ENCODE measurements at regions not wholly inside any gene's neighbourhood (a gene's known extent, or its start where the extent isn't known, plus 50 kb on each side); places are given as distances from the start of the nearest gene placed in this dataset.

- Histone ChIP-seq H3K4me1 (ENCODE audit: insufficient read depth, low read length) (no peaks in the 10 kb centered on the region), H3K27ac (ENCODE audit: low read depth, low read length) (no peak overlapping the region), H3K27me3 (ENCODE audit: control insufficient read depth in 1 of 2, insufficient read depth in 2 of 2, low read length in 2 of 2) (no peaks in the 10 kb centered on the region), H3K9me3 (ENCODE audit: low read length) (no peaks in the 10 kb centered on the region), H3K36me3 (ENCODE audit: insufficient read depth, low read length) (no peaks in the 10 kb centered on the region), H3K9ac (ENCODE audit: low read length) (no peak overlapping the region), H3K4me3 (ENCODE audit: low read depth in 1 of 2, low read length in 2 of 2) (no peak overlapping the region)
Measured at GRCh38 chr11:37951996-37952395, 1354.0 kb upstream of the RAG2 start.

- no peaks in the 10 kb centered on the region for H3K36me3 ChIP-seq (ENCODE audit: insufficient read depth, low read length)
- no peaks in the 10 kb centered on the region for H3K9me3 ChIP-seq (ENCODE audit: low read length)
- H3K4me1 ChIP-seq (ENCODE audit: insufficient read depth, low read length) = no peaks in the 10 kb centered on the region
- H3K27ac ChIP-seq (ENCODE audit: low read depth, low read length) = no peak overlapping the region
- H3K27me3 ChIP-seq (ENCODE audit: control insufficient read depth in 1 of 2, insufficient read depth in 2 of 2, low read length in 2 of 2) = no peaks in the 10 kb centered on the region
- no peak overlapping the region for H3K9ac ChIP-seq (ENCODE audit: low read length)
- no peak overlapping the region for H3K4me3 ChIP-seq (ENCODE audit: low read depth in 1 of 2, low read length in 2 of 2)
Measured at GRCh38 chr11:37948258-37948657, 1350.2 kb upstream of the RAG2 start.

GRCh38 chr11:37947821-37948220 is 1349.8 kb upstream of the RAG2 start:
- Histone ChIP-seq H3K9me3 (ENCODE audit: low read length) (no peaks in the 10 kb centered on the region), H3K9ac (ENCODE audit: low read length) (no peak overlapping the region), H3K27ac (ENCODE audit: low read depth, low read length) (no peak overlapping the region), H3K4me1 (ENCODE audit: insufficient read depth, low read length) (no peaks in the 10 kb centered on the region), H3K27me3 (ENCODE audit: control insufficient read depth in 1 of 2, insufficient read depth in 2 of 2, low read length in 2 of 2) (no peaks in the 10 kb centered on the region), H3K4me3 (ENCODE audit: low read depth in 1 of 2, low read length in 2 of 2) (no peak overlapping the region), H3K36me3 (ENCODE audit: insufficient read depth, low read length) (no peaks in the 10 kb centered on the region)

GRCh38 chr11:37946155-37946766 is 1348.2 kb upstream of the RAG2 start:
- Histone ChIP-seq H3K27ac (ENCODE audit: low read depth, low read length) (no peak overlapping the region), H3K27me3 (ENCODE audit: control insufficient read depth in 1 of 2, insufficient read depth in 2 of 2, low read length in 2 of 2) (no peaks in the 10 kb centered on the region), H3K9me3 (ENCODE audit: low read length) (no peaks in the 10 kb centered on the region), H3K4me3 (ENCODE audit: low read depth in 1 of 2, low read length in 2 of 2) (no peak overlapping the region), H3K9ac (ENCODE audit: low read length) (no peak overlapping the region), H3K4me1 (ENCODE audit: insufficient read depth, low read length) (no peaks in the 10 kb centered on the region), H3K36me3 (ENCODE audit: insufficient read depth, low read length) (no peaks in the 10 kb centered on the region)

GRCh38 chr11:37942081-37942480 is 1344.0 kb upstream of the RAG2 start:
- no peaks in the 10 kb centered on the region for H3K4me1 ChIP-seq (ENCODE audit: insufficient read depth, low read length)
- no peak overlapping the region for H3K27ac ChIP-seq (ENCODE audit: low read depth, low read length)
- no peaks in the 10 kb centered on the region for H3K9me3 ChIP-seq (ENCODE audit: low read length)
- no peaks in the 10 kb centered on the region for H3K36me3 ChIP-seq (ENCODE audit: insufficient read depth, low read length)
- no peak overlapping the region for H3K9ac ChIP-seq (ENCODE audit: low read length)
- no peaks in the 10 kb centered on the region for H3K27me3 ChIP-seq (ENCODE audit: control insufficient read depth in 1 of 2, insufficient read depth in 2 of 2, low read length in 2 of 2)
- no peak overlapping the region for H3K4me3 ChIP-seq (ENCODE audit: low read depth in 1 of 2, low read length in 2 of 2)

GRCh38 chr11:37929100-37929653 is 1331.1 kb upstream of the RAG2 start:
- Histone ChIP-seq H3K9me3 (ENCODE audit: low read length) (no peaks in the 10 kb centered on the region), H3K9ac (ENCODE audit: low read length) (no peak overlapping the region), H3K4me1 (ENCODE audit: insufficient read depth, low read length) (no peaks in the 10 kb centered on the region), H3K36me3 (ENCODE audit: insufficient read depth, low read length) (no peaks in the 10 kb centered on the region), H3K27me3 (ENCODE audit: control insufficient read depth in 1 of 2, insufficient read depth in 2 of 2, low read length in 2 of 2) (no peaks in the 10 kb centered on the region), H3K4me3 (ENCODE audit: low read depth in 1 of 2, low read length in 2 of 2) (no peak overlapping the region), H3K27ac (ENCODE audit: low read depth, low read length) (no peak overlapping the region)

GRCh38 chr11:37926772-37927171 is 1328.7 kb upstream of the RAG2 start:
- H3K4me3 ChIP-seq (ENCODE audit: low read depth in 1 of 2, low read length in 2 of 2) = no peak overlapping the region
- H3K9me3 ChIP-seq (ENCODE audit: low read length) = no peaks in the 10 kb centered on the region
- H3K4me1 ChIP-seq (ENCODE audit: insufficient read depth, low read length) = no peaks in the 10 kb centered on the region
- H3K9ac ChIP-seq (ENCODE audit: low read length) = no peak overlapping the region
- no peaks in the 10 kb centered on the region for H3K27me3 ChIP-seq (ENCODE audit: control insufficient read depth in 1 of 2, insufficient read depth in 2 of 2, low read length in 2 of 2)
- no peaks in the 10 kb centered on the region for H3K36me3 ChIP-seq (ENCODE audit: insufficient read depth, low read length)
- no peak overlapping the region for H3K27ac ChIP-seq (ENCODE audit: low read depth, low read length)

GRCh38 chr11:37916331-37916730 is 1318.3 kb upstream of the RAG2 start:
- H3K27ac ChIP-seq (ENCODE audit: low read depth, low read length) = no peak overlapping the region
- no peaks in the 10 kb centered on the region for H3K36me3 ChIP-seq (ENCODE audit: insufficient read depth, low read length)
- no peaks in the 10 kb centered on the region for H3K9me3 ChIP-seq (ENCODE audit: low read length)
- H3K4me1 ChIP-seq (ENCODE audit: insufficient read depth, low read length) = no peaks in the 10 kb centered on the region
- H3K9ac ChIP-seq (ENCODE audit: low read length) = no peak overlapping the region
- no peaks in the 10 kb centered on the region for H3K27me3 ChIP-seq (ENCODE audit: control insufficient read depth in 1 of 2, insufficient read depth in 2 of 2, low read length in 2 of 2)
- no peak overlapping the region for H3K4me3 ChIP-seq (ENCODE audit: low read depth in 1 of 2, low read length in 2 of 2)

GRCh38 chr11:37914859-37915258 is 1316.8 kb upstream of the RAG2 start:
- no peak overlapping the region for H3K4me3 ChIP-seq (ENCODE audit: low read depth in 1 of 2, low read length in 2 of 2)
- no peaks in the 10 kb centered on the region for H3K4me1 ChIP-seq (ENCODE audit: insufficient read depth, low read length)
- no peaks in the 10 kb centered on the region for H3K27me3 ChIP-seq (ENCODE audit: control insufficient read depth in 1 of 2, insufficient read depth in 2 of 2, low read length in 2 of 2)
- no peaks in the 10 kb centered on the region for H3K9me3 ChIP-seq (ENCODE audit: low read length)
- no peaks in the 10 kb centered on the region for H3K36me3 ChIP-seq (ENCODE audit: insufficient read depth, low read length)
- H3K9ac ChIP-seq (ENCODE audit: low read length) = no peak overlapping the region
- H3K27ac ChIP-seq (ENCODE audit: low read depth, low read length) = no peak overlapping the region

GRCh38 chr11:37908219-37908548 is 1310.1 kb upstream of the RAG2 start:
- no peak overlapping the region for H3K27ac ChIP-seq (ENCODE audit: low read depth, low read length)
- H3K4me1 ChIP-seq (ENCODE audit: insufficient read depth, low read length) = no peaks in the 10 kb centered on the region
- no peaks in the 10 kb centered on the region for H3K27me3 ChIP-seq (ENCODE audit: control insufficient read depth in 1 of 2, insufficient read depth in 2 of 2, low read length in 2 of 2)
- no peak overlapping the region for H3K4me3 ChIP-seq (ENCODE audit: low read depth in 1 of 2, low read length in 2 of 2)
- no peaks in the 10 kb centered on the region for H3K9me3 ChIP-seq (ENCODE audit: low read length)
- no peak overlapping the region for H3K9ac ChIP-seq (ENCODE audit: low read length)
- no peaks in the 10 kb centered on the region for H3K36me3 ChIP-seq (ENCODE audit: insufficient read depth, low read length)

- Histone ChIP-seq H3K9me3 (ENCODE audit: low read length) (no peaks in the 10 kb centered on the region), H3K4me3 (ENCODE audit: low read depth in 1 of 2, low read length in 2 of 2) (no peak overlapping the region)
Measured at GRCh38 chr11:37907436-37908218, 1309.6 kb upstream of the RAG2 start.

More at GRCh38 chr11:37907436-37908218, 1309.6 kb upstream of the RAG2 start:
- Histone ChIP-seq H3K36me3 (ENCODE audit: insufficient read depth, low read length) (no peaks in the 10 kb centered on the region), H3K27me3 (ENCODE audit: control insufficient read depth in 1 of 2, insufficient read depth in 2 of 2, low read length in 2 of 2) (no peaks in the 10 kb centered on the region), H3K27ac (ENCODE audit: low read depth, low read length) (no peak overlapping the region), H3K9ac (ENCODE audit: low read length) (no peak overlapping the region), H3K4me1 (ENCODE audit: insufficient read depth, low read length) (no peaks in the 10 kb centered on the region)

Data from muscle layer of colon (tissue), 2 donors.